Kidney (tissue), 13 donors: ENCODE measurements at regions not wholly inside any gene's neighbourhood (a gene's known extent, or its start where the extent isn't known, plus 50 kb on each side); places are given as distances from the start of the nearest gene placed in this dataset.

Experiments
- DNase-seq, 5 donors: peaks; one replicate each; pipeline ENCODE4 v3.0.0-alpha.2; 2013 to 2020
- FAIRE-seq: peaks from 2 replicates; lab custom pipeline; 2012; peaks lifted over from hg19 to GRCh38; lab: Jason Lieb, UNC
- H3K27ac ChIP-seq, 2 donors: one replicate each; pipeline ENCODE4 v1.7.0; 2013; ENCODE audit warnings: low read depth in 2 of 2, low read length in 2 of 2, inconsistent platforms in 1 of 2
- H3K27me3 ChIP-seq: one replicate; pipeline ENCODE4 v1.7.1; 2013; ENCODE audit warnings: low read length, inconsistent platforms; ENCODE audit not compliant: control insufficient read depth, insufficient read depth
- H3K36me3 ChIP-seq, 3 donors: one replicate each; pipeline versions ENCODE4 v1.7.0 to v1.7.1; 2013; ENCODE audit warnings: low read length in 3 of 3, control low read depth in 1 of 3, inconsistent platforms in 1 of 3; ENCODE audit not compliant: insufficient read depth in 3 of 3, control insufficient read depth in 2 of 3
- H3K4me1 ChIP-seq, 3 donors: one replicate each; pipeline versions ENCODE4 v1.7.0 to v1.7.1; 2013; ENCODE audit warnings: low read length in 3 of 3, inconsistent platforms in 1 of 3, low read depth in 1 of 3; ENCODE audit not compliant: control insufficient read depth in 2 of 3, insufficient read depth in 2 of 3
- H3K4me3 ChIP-seq, 3 donors: one replicate each; pipeline versions ENCODE4 v1.7.0 to v1.8.1; 2013; ENCODE audit warnings: low read length in 3 of 3, control low read depth in 1 of 3, inconsistent platforms in 1 of 3
- H3K9ac ChIP-seq, 3 donors: one replicate each; pipeline versions ENCODE4 v1.7.0 to v1.7.1; 2013; ENCODE audit warnings: low read length in 3 of 3, control low read depth in 1 of 3, inconsistent platforms in 1 of 3
- H3K9me3 ChIP-seq, 3 donors: one replicate each; pipeline versions ENCODE4 v1.7.0 to v1.7.1; 2013; ENCODE audit warnings: low read length in 3 of 3, control low read depth in 1 of 3, inconsistent platforms in 1 of 3; ENCODE audit not compliant: control insufficient read depth in 2 of 3, insufficient read depth in 1 of 3
- intact Hi-C: fragments of 100-400 bp; cut with DNase I; formaldehyde crosslinking; loops from one replicate; pipeline ENCODE4 v1.11.1; 2022
- TF ChIP-seq, protein P1 (sequence below): IDR thresholded peaks from 3 replicates; pipeline ENCODE4 v1.5.1; 2012; ENCODE audit warnings: mild to moderate bottlenecking, moderate library complexity, borderline replicate concordance; ENCODE audit not compliant: insufficient read depth; ENCODE audit errors: extremely low read depth
- donor health status: control.
- donor health status: control.
- donor health status: control.
- donor health status: control.
- donor health status: control.
- donor health status: DM: yes; HTN: yes; CAD: no.
- donor health status: Normal renal cell carcinoma (clear cell type).

DNA sequence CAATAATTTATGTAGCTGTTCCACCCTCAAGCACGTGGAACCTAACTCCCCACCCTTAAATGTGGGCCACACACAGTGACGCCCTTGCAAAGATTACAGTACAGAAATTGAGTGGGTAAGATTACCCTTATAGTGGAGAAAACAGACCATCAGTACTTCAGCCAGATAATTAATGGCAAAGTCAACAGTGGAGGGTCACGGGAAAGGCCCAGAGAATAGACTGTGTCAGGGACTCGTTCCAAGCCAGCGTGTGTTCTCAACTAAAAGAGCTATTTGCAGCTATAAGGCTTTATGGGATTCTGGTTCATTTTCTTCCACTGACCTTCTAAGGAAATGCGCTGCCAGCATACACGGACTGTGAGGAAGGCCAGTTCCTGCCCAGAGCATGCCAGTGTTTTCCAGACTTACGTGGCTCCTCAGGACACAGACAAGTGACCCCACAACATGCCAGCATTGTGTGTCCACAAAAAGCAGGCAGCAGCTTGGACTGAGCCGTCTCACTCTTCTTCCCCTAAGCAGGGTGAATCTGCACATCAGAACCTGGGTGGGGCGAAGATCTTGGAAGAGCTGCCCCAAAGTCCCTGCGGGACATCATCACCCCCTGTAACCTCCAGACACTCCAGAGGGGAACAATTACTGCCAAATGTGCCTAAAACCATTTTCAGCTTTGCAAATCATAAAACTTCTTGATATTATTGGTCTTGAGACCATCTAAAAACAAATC, 428.5 kb downstream of the OCA2 start:
- no peak overlapping the region for H3K27ac ChIP-seq
- H3K9me3 ChIP-seq, result no peaks in the 10 kb centered on the region
- no peak for FAIRE-seq
- TF ChIP-seq, protein P1, sequence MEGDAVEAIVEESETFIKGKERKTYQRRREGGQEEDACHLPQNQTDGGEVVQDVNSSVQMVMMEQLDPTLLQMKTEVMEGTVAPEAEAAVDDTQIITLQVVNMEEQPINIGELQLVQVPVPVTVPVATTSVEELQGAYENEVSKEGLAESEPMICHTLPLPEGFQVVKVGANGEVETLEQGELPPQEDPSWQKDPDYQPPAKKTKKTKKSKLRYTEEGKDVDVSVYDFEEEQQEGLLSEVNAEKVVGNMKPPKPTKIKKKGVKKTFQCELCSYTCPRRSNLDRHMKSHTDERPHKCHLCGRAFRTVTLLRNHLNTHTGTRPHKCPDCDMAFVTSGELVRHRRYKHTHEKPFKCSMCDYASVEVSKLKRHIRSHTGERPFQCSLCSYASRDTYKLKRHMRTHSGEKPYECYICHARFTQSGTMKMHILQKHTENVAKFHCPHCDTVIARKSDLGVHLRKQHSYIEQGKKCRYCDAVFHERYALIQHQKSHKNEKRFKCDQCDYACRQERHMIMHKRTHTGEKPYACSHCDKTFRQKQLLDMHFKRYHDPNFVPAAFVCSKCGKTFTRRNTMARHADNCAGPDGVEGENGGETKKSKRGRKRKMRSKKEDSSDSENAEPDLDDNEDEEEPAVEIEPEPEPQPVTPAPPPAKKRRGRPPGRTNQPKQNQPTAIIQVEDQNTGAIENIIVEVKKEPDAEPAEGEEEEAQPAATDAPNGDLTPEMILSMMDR, result no peak
- no peaks in the 10 kb centered on the region for H3K27me3 ChIP-seq
- intact Hi-C loops, result no loop called here
- peak in 3 of 5 donors; percentile 72 to 90 (median 87) for DNase-seq
- H3K9ac ChIP-seq, result no peak overlapping the region
- no peaks in the 10 kb centered on the region for H3K36me3 ChIP-seq
- no peak overlapping the region for H3K4me3 ChIP-seq
- H3K4me1 ChIP-seq, result peaks cover 0 to 3% (median 3%) of the 10 kb centered on the region in 3 donors

DNA sequence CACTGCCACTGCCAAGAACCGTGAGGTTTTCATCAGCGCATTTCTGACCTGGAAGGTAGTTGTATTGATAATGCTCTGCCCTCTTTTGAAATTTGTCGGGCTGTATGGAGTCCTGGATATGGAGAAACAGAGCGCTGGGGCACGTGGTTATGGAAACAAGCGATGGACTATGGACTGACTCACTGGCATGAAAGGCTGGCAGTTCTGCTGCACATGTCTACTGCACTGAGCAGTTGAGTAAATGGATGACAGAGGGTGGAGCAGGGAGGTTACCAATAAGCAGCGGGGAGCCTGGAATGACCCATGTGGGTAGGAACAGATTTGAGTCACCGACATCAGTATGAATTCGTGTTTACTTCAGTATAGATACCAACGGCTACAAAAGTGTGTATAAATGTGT, 429.5 kb downstream of the OCA2 start:
- Histone ChIP-seq H3K9ac (no peak overlapping the region), H3K36me3 (no peaks in the 10 kb centered on the region), H3K9me3 (no peaks in the 10 kb centered on the region), H3K4me3 (peak overlapping the region in 1 of 3 donors; percentile 17), H3K27me3 (no peaks in the 10 kb centered on the region), H3K27ac (peak overlapping the region; percentile 43 to 63), H3K4me1 (peaks cover 0 to 3% (median 3%) of the 10 kb centered on the region in 3 donors)
- peak in 1 of 5 donors; percentile 20 for DNase-seq
- no peak for FAIRE-seq
- TF ChIP-seq, protein P1, result no peak
- intact Hi-C loops, result no loop called here

DNA sequence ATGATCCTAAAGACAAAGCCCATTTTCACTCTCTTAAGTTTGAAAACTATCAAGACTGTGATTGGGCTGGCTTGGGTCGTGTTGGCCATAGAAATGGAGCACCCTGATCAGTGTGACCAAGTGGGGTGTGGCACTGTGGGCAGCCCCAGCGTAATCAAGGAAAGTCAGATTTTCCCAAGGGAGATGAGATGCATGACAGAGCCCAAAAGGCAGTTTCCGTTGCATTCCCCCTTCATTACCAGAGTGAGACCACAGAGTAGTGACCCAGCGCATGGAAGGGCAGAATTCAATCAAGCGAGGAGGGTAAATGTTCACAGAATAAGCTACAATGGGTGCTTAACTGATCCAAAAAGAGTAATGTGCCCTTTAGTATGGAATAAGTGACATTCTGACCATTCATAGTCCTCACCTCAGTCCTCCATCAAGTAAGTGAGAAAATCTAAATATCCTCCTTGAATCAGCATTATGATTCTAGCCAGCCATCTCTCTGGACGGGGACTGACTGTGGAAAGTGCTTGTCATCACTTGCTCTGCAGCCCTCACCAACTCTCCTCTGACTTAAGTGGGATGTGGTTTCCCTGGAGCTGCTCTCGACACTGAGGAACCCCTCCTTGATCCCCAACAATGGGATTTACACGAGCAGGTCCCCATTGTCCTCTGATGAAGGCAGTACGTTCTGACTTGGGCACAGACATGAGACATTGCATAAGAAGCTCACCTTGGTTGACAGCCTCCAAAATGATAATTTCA, 430.5 kb downstream of the OCA2 start:
- no peak overlapping the region for H3K9ac ChIP-seq
- FAIRE-seq, result no peak
- TF ChIP-seq, protein P1, result no peak

More for the DNA sequence above, 430.5 kb downstream of the OCA2 start:
- Histone ChIP-seq H3K27ac (no peak overlapping the region), H3K27me3 (no peaks in the 10 kb centered on the region), H3K4me1 (peaks cover 0 to 3% (median 3%) of the 10 kb centered on the region in 3 donors), H3K36me3 (no peaks in the 10 kb centered on the region), H3K4me3 (no peak overlapping the region), H3K9me3 (no peaks in the 10 kb centered on the region)
- intact Hi-C loops, result no loop called here
- peak in 2 of 5 donors; percentile 22 to 45 for DNase-seq
